Upper lobe of right lung (tissue), 1 donor: ENCODE measurements at regions not wholly inside any gene's neighbourhood (a gene's known extent, or its start where the extent isn't known, plus 50 kb on each side); places are given as distances from the start of the nearest gene placed in this dataset.

Source experiments
- ATAC-seq: fragments of 200-7000 bp; cut with Tn5 transposase; one replicate; pipeline ENCODE4 v1.9.1; 2020; ENCODE audit warnings: mild to moderate bottlenecking, moderate library complexity
- DNase-seq: peaks from one replicate; pipeline ENCODE4 v3.0.0-alpha.2; 2020
- H3K27ac ChIP-seq: fragments of 200-600 bp; one replicate; pipeline ENCODE4 v1.8.0; 2022
- H3K27me3 ChIP-seq: fragments of 200-600 bp; one replicate; pipeline ENCODE4 v1.8.0; 2022; ENCODE audit warnings: mild to moderate bottlenecking
- H3K36me3 ChIP-seq: fragments of 200-600 bp; one replicate; pipeline ENCODE4 v1.8.0; 2022
- H3K4me1 ChIP-seq: fragments of 200-600 bp; one replicate; pipeline ENCODE4 v1.8.0; 2022
- H3K4me3 ChIP-seq: fragments of 200-600 bp; one replicate; pipeline ENCODE4 v1.8.0; 2022; ENCODE audit warnings: mild to moderate bottlenecking
- H3K9me3 ChIP-seq: fragments of 200-600 bp; one replicate; pipeline ENCODE4 v1.8.0; 2022
- CTCF ChIP-seq: fragments of 200-600 bp; IDR thresholded peaks from one replicate; pipeline ENCODE4 v1.8.0; 2022; ENCODE audit warnings: antibody characterized with exemption
- intact Hi-C: fragments of 100-400 bp; cut with DNase I; formaldehyde crosslinking; loops from one replicate; pipeline ENCODE4 v1.11.0; 2022
- donor health status: DM: no; HTN: yes; CAD: no; lungs with severe emphysema.

- Histone ChIP-seq H3K4me1 (no peaks in the 10 kb centered on the region), H3K27ac (no peak overlapping the region), H3K9me3 (no peaks in the 10 kb centered on the region), H3K27me3 (no peaks in the 10 kb centered on the region), H3K36me3 (no peaks in the 10 kb centered on the region), H3K4me3 (no peak overlapping the region)
- intact Hi-C loops: no loop called here
- ATAC-seq (no peak), DNase-seq (no peak)
- no peak for TF ChIP-seq CTCF
These were observed 1139.7 kb upstream of the TMEFF2 start for GRCh38 chr2:193334401-193334800.

GRCh38 chr2:193333539-193333938, 1138.8 kb upstream of the TMEFF2 start:
- H3K27ac ChIP-seq: no peak overlapping the region
- no peaks in the 10 kb centered on the region for H3K4me1 ChIP-seq
- DNase-seq: no peak
- H3K4me3 ChIP-seq: no peak overlapping the region
- no peak for ATAC-seq
- TF ChIP-seq CTCF: no peak
- intact Hi-C loops: no loop called here
- H3K27me3 ChIP-seq: no peaks in the 10 kb centered on the region
- H3K36me3 ChIP-seq: no peaks in the 10 kb centered on the region
- H3K9me3 ChIP-seq: no peaks in the 10 kb centered on the region

DNA sequence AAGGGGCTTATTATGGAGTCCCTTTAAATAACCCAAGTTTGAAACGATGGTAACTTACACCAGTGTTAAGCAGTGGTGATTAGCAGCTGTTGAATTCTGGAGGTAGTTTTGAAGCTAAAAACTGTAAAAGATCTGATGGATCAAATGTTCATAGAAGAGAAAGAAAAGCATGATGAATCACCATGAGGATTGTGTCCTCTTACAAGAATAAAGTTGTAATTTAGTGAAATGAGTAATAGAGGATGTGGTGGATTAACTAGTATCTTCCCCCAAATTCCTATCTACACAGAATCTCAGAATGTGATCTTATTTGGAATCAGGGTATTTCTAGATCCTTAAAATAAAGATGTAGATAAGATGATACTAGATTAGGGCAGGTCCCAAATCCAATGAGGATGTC, 1138.2 kb upstream of the TMEFF2 start:
- no peak for TF ChIP-seq CTCF
- Histone ChIP-seq H3K4me1 (no peaks in the 10 kb centered on the region), H3K9me3 (no peaks in the 10 kb centered on the region), H3K27ac (no peak overlapping the region), H3K36me3 (no peaks in the 10 kb centered on the region), H3K27me3 (no peaks in the 10 kb centered on the region), H3K4me3 (no peak overlapping the region)
- intact Hi-C loops: no loop called here
- DNase-seq: no peak
- no peak for ATAC-seq

- H3K4me1 ChIP-seq: no peaks in the 10 kb centered on the region
- intact Hi-C loops: no loop called here
- no peaks in the 10 kb centered on the region for H3K9me3 ChIP-seq
- H3K36me3 ChIP-seq: no peaks in the 10 kb centered on the region
- DNase-seq (no peak), ATAC-seq (no peak)
- H3K27ac ChIP-seq: no peak overlapping the region
- H3K4me3 ChIP-seq: no peak overlapping the region
- TF ChIP-seq CTCF: no peak
- no peaks in the 10 kb centered on the region for H3K27me3 ChIP-seq
These were observed 1136.9 kb upstream of the TMEFF2 start for GRCh38 chr2:193331676-193332075.

- Histone ChIP-seq H3K27ac (no peak overlapping the region), H3K4me3 (no peak overlapping the region), H3K4me1 (no peaks in the 10 kb centered on the region), H3K9me3 (no peaks in the 10 kb centered on the region), H3K27me3 (no peaks in the 10 kb centered on the region), H3K36me3 (no peaks in the 10 kb centered on the region)
- ATAC-seq: no peak
- no peak for DNase-seq
- no peak for TF ChIP-seq CTCF
- intact Hi-C loops: no loop called here
These were observed 1131.6 kb upstream of the TMEFF2 start for GRCh38 chr2:193326296-193326695.

DNA sequence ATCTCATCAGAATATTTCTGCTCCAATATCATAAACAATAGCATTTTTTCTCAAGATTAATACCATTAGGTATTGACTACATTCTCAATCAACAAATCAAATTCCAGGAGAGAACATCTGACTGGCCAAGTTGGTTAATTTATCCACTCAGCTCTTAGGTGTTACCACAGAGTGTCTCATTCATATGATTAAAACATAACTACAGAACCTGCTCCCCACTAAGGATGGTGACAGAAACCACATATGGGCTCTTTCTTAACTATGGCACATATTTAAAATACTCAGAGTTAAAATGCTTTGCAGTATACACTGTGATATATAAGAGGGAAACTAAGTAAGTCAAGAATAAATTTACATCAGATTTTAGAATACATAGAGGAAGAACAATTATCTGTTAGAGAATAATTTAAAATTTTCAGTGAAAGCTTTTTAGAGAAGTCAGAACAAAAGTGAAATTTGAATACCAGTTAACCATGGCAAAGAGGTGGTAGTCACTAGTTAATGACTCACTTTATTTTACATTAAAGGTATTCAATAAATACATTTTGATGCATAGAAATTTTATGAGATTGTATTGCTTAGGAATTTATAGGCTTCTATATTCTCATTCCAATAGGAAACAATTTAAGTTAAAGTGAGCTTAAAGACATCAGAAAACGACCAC, 1120.8 kb upstream of the TMEFF2 start:
- Histone ChIP-seq H3K4me3 (no peak overlapping the region), H3K27me3 (no peaks in the 10 kb centered on the region), H3K36me3 (no peaks in the 10 kb centered on the region), H3K9me3 (no peaks in the 10 kb centered on the region), H3K27ac (no peak overlapping the region), H3K4me1 (no peaks in the 10 kb centered on the region)
- DNase-seq (no peak), ATAC-seq (no peak)
- intact Hi-C loops: no loop called here
- no peak for TF ChIP-seq CTCF
